ENCODE measurements at regions not wholly inside any gene's neighbourhood (a gene's known extent, or its start where the extent isn't known, plus 50 kb on each side); places are given as distances from the start of the nearest gene placed in this dataset.

DNA sequence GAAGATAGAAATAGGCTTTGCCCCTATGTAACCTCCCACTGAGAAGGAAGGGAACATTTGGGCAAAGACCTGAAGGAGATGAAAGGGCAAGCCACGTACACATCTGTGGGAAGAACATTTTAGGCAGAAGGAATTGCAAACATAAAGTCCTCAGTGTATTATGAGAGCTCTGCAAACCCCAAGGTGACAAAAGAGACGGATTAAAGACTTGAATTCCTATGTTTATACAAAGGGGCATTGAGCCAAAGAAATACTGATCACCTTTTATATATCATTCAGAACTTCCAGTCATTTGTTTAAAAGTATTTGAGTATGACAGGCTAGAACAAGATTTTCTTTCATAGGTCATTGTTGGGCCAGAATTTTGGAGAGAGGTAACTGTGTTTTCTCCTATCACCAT is 90.2 kb upstream of the ATG10 start (continued):
- no peak for TF ChIP-seq SMAD1 (IDR thresholded peaks at IDR 0.05; ENCODE audit: low read depth, partially characterized antibody)
- TF ChIP-seq NR2C2 (IDR thresholded peaks at IDR 0.05; ENCODE audit: borderline replicate concordance, control insufficient read depth, insufficient read length, low read depth): no peak

DNA sequence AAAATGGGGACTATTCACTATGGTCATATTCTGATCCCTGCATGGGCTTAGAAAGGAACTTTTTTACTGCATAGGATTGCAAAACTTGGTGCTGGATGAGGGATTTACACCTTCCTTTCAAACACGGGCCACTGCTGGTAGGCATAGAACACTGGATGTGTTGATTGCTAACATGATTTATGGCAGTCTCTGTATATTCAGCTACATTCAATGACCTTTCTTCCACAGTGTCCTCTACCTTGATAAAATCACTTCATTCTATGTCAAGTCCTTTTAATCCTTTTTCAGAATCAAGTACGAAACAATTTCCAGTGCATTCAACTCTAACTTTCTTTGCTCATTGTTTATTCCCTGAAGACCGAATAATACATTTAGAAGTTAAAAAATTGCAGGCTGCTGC is 91.9 kb upstream of the ATG10 start:
- H3K4me1 ChIP-seq (ENCODE audit: control insufficient read depth, insufficient read depth, low read length): no peaks in the 10 kb centered on the region
- TF ChIP-seq RFX5 (IDR thresholded peaks at IDR 0.05; ENCODE audit: low read depth, low read length) (no peak), SUPT20H (IDR thresholded peaks at IDR 0.05; ENCODE audit: borderline replicate concordance, control insufficient read depth, low read depth, low read length) (no peak), IKZF1 (conservative IDR thresholded peaks at IDR 0.05) (no peak), PAX5 (IDR thresholded peaks at IDR 0.05; ENCODE audit: borderline replicate concordance, low read depth, low read length) (no peak), GATAD2B (conservative IDR thresholded peaks at IDR 0.05; ENCODE audit: low read depth) (no peak), CHD4 (IDR thresholded peaks at IDR 0.05) (no peak), NFYA (IDR thresholded peaks at IDR 0.05; ENCODE audit: borderline replicate concordance, low read depth, low read length) (no peak), POLR2AphosphoS5 (IDR thresholded peaks at IDR 0.05; ENCODE audit: low read length) (no peak), BHLHE40 (IDR thresholded peaks at IDR 0.05; ENCODE audit: borderline replicate concordance in 1 of 2, low read depth in 2 of 2, low read length in 1 of 2) (no peak), HDAC6 (IDR thresholded peaks at IDR 0.05; ENCODE audit: unreplicated experiment) (no peak), POLR2A (IDR thresholded peaks at IDR 0.05; ENCODE audit: low read depth, low read length) (no peak)
- TF ChIP-seq, protein P1, sequence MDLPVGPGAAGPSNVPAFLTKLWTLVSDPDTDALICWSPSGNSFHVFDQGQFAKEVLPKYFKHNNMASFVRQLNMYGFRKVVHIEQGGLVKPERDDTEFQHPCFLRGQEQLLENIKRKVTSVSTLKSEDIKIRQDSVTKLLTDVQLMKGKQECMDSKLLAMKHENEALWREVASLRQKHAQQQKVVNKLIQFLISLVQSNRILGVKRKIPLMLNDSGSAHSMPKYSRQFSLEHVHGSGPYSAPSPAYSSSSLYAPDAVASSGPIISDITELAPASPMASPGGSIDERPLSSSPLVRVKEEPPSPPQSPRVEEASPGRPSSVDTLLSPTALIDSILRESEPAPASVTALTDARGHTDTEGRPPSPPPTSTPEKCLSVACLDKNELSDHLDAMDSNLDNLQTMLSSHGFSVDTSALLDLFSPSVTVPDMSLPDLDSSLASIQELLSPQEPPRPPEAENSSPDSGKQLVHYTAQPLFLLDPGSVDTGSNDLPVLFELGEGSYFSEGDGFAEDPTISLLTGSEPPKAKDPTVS (IDR thresholded peaks at IDR 0.05; ENCODE audit: low read depth, low read length): no peak
- TF ChIP-seq, protein P2, sequence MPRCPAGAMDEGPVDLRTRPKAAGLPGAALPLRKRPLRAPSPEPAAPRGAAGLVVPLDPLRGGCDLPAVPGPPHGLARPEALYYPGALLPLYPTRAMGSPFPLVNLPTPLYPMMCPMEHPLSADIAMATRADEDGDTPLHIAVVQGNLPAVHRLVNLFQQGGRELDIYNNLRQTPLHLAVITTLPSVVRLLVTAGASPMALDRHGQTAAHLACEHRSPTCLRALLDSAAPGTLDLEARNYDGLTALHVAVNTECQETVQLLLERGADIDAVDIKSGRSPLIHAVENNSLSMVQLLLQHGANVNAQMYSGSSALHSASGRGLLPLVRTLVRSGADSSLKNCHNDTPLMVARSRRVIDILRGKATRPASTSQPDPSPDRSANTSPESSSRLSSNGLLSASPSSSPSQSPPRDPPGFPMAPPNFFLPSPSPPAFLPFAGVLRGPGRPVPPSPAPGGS (IDR thresholded peaks at IDR 0.05; ENCODE audit: borderline replicate concordance, insufficient read depth, low read depth, low read length, poor library complexity, severe bottlenecking): no peak
- TF ChIP-seq, protein P3, sequence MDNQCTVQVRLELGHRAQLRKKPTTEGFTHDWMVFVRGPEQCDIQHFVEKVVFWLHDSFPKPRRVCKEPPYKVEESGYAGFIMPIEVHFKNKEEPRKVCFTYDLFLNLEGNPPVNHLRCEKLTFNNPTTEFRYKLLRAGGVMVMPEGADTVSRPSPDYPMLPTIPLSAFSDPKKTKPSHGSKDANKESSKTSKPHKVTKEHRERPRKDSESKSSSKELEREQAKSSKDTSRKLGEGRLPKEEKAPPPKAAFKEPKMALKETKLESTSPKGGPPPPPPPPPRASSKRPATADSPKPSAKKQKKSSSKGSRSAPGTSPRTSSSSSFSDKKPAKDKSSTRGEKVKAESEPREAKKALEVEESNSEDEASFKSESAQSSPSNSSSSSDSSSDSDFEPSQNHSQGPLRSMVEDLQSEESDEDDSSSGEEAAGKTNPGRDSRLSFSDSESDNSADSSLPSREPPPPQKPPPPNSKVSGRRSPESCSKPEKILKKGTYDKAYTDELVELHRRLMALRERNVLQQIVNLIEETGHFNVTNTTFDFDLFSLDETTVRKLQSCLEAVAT (IDR thresholded peaks at IDR 0.05): no peak
- H3K79me2 ChIP-seq (ENCODE audit: control insufficient read depth, insufficient read depth, low read length): no peaks in the 10 kb centered on the region
- DNase-seq (ENCODE audit: low read depth, low spot score) (no peak), FAIRE-seq (no peak), ATAC-seq (no peak)
- H3K36me3 ChIP-seq (ENCODE audit: control insufficient read depth in 2 of 2, insufficient read depth in 2 of 2, low read length in 1 of 2): no peaks in the 10 kb centered on the region
- POLR2A ChIA-PET: no interaction called here
- no peaks in the 10 kb centered on the region for H4K20me1 ChIP-seq (ENCODE audit: control insufficient read depth, insufficient read depth)
- SMC1A ChIA-PET (ENCODE audit: uncharacterized antibody, unreplicated experiment): interaction anchor here (4.7 kb wide), 1 partner anchor 8 kb away, joined by 18 read pairs; no protein-coding TSS in a partner anchor
- no TSS peak for BruUV-seq (replicated peaks)
- no peak overlapping the region for H3K4me2 ChIP-seq (ENCODE audit: control insufficient read depth, insufficient read depth)
- no peak overlapping the region for H3K4me3 ChIP-seq
- 0 out of 4 replicates have a peak, but pooled peaks cover 0 to 3% of the 10 kb centered on the region in 2 experiments for H3K27me3 ChIP-seq (replicated peaks in 1 of 2; ENCODE audit: control insufficient read depth in 2 of 2, insufficient read depth in 2 of 2, low read length in 1 of 2)
- in situ Hi-C loops (cut with MboI): no loop called here
- 60% methylated on average over 3 of the region's 3 CpGs for WGBS (ENCODE audit: insufficient coverage, insufficient replicate concordance, low lambda C conversion rate, missing lambda C conversion rate)
- CTCF ChIA-PET: no interaction called here
- intact Hi-C loops (cut with micrococcal nuclease; ENCODE audit: unreplicated experiment): no loop called here
- H3K9ac ChIP-seq (ENCODE audit: control insufficient read depth, insufficient read depth, low read length): no peak overlapping the region
- no peak overlapping the region for H3K27ac ChIP-seq (ENCODE audit: control insufficient read depth, insufficient read depth)
- no peaks in the 10 kb centered on the region for H3K9me3 ChIP-seq (replicated peaks; ENCODE audit: control insufficient read depth, insufficient read depth, low read length)
- H2AFZ ChIP-seq (ENCODE audit: control insufficient read depth, low read depth, low read length): no peak overlapping the region
- RAD21 ChIA-PET (ENCODE audit: unreplicated experiment): no interaction called here

All from GM12878 (cell line).